OCI-LY3 (cell line): ENCODE measurements at regions not wholly inside any gene's neighbourhood (a gene's known extent, or its start where the extent isn't known, plus 50 kb on each side); places are given as distances from the start of the nearest gene placed in this dataset.
"Not testable (repeated sequence)": the region's sequence is repeated elsewhere in the genome, so short reads cannot be mapped to it uniquely, and the experiment has no call there.

Experiments
- CTCF ChIP-seq: fragments of 200-600, 300-600 bp; sonication (generic); IDR thresholded peaks from 2 replicates; pipeline ENCODE4 v1.5.1; 2014; ENCODE audit warnings: antibody characterized with exemption, low read length, low read depth
- EZH2phosphoT487 ChIP-seq: fragments of 200-600 bp; shearing (Covaris generic); IDR thresholded peaks from 2 replicates; pipeline ENCODE4 v1.6.1; 2018; ENCODE audit warnings: antibody characterized with exemption, mixed run types, low read depth

- not testable (repeated sequence) for TF ChIP-seq CTCF, EZH2phosphoT487
These were observed 85.7 kb downstream of the SPATA31A6 start for GRCh38 chr9:42269171-42269570.
